ENCODE measurements at regions not wholly inside any gene's neighbourhood (a gene's known extent, or its start where the extent isn't known, plus 50 kb on each side); places are given as distances from the start of the nearest gene placed in this dataset.
"Not testable (repeated sequence)": the region's sequence is repeated elsewhere in the genome, so short reads cannot be mapped to it uniquely, and the experiment has no call there.

- not testable (repeated sequence) for DNase-seq (ENCODE audit: low read depth)
Observed at GRCh38 chr5:119299242-119299614, 56.6 kb upstream of the TNFAIP8 start.

- DNase-seq (ENCODE audit: low read depth), result peak; percentile 75
Observed at GRCh38 chr5:119299615-119300310, 56.1 kb upstream of the TNFAIP8 start.

GRCh38 chr5:119300311-119300670 is 55.5 kb upstream of the TNFAIP8 start:
- DNase-seq (ENCODE audit: low read depth), result no peak

DNA sequence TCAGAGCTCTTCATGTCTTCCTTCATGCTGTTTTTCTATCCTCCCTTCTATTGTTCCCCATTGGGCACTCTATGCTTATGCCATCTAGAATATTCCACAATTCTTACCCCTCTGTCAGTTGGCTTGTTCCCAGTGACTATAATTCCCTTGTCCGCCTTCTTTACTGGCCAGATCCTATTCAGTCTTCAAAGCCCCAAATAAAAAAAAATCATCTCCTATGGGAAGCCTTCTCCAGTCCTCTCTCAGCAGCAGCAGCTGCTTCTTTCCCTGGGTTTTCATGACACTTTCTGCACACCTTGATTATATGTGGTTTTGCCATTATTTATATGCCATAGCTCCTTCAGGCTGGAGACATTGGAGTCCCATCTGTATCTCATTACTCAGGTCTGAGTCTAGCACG is 54.6 kb upstream of the TNFAIP8 start:
- no peak for DNase-seq (ENCODE audit: low read depth)

- DNase-seq (ENCODE audit: low read depth), result no peak
Observed at GRCh38 chr5:119301906-119302305, 53.9 kb upstream of the TNFAIP8 start.

DNA sequence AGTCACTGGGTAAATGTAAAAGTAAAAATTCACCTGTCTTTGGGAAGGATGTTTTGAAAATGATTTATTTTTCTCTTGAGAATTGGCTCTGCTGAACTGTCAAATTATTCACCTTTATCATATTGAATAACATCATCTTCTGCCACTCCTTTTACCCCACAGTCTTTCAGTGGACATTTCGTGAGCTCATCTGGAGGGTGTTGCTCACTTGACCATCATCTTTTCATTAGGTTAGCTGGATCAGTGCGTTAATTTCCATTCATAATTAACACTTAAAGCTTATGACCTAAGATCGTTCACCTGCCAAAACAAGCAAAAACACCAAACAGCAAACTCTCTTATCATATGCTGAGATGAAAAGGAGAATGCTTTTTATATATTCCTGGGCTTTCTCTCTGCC is 53.4 kb upstream of the TNFAIP8 start:
- DNase-seq (ENCODE audit: low read depth), result no peak

DNA sequence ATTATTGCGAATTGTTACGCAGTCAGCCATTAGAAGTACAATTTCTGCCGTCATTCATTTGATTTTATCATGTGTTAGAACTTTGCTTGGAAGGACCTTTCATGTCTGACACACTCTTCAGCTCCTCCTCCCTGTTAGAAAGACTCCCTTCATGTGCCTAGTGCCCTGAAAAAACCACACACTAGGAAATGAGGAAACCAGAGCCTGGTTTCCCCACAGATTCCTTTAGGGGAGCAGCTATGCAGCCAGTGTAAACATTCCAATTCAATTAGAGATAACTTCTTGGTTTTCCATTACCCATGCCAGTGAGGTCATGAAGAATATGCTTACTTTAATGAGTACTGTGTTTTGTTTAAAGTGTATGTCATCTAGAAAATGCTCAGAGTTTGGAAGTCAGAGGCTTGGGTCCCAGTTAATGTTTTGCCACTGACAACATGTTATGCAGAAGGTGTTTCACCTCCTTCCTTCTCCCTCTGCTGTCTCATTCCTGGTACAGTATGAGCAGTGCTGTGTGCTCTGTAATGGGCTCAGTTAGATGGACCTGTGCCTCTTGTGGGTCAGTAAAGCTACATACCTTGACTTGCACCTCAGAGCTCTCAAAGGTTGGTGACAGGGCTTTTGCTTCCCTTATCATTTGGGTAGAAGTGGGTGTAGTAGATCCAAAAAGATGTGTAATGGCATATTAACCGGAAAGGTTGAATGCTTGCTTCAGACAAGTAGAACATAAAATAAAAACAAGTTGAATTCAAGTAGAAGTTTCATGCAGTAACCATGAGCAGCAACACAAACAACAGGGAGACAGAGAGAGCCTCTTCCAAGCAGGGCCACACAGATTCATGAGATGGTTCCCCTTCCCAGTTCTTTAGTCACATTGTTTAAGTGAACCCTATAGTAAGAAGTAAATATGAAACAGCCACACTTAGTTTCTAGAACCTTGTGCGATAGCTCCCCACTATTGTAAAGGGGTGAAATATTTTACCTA is 52.6 kb upstream of the TNFAIP8 start:
- DNase-seq (ENCODE audit: low read depth), result no peak

DNA sequence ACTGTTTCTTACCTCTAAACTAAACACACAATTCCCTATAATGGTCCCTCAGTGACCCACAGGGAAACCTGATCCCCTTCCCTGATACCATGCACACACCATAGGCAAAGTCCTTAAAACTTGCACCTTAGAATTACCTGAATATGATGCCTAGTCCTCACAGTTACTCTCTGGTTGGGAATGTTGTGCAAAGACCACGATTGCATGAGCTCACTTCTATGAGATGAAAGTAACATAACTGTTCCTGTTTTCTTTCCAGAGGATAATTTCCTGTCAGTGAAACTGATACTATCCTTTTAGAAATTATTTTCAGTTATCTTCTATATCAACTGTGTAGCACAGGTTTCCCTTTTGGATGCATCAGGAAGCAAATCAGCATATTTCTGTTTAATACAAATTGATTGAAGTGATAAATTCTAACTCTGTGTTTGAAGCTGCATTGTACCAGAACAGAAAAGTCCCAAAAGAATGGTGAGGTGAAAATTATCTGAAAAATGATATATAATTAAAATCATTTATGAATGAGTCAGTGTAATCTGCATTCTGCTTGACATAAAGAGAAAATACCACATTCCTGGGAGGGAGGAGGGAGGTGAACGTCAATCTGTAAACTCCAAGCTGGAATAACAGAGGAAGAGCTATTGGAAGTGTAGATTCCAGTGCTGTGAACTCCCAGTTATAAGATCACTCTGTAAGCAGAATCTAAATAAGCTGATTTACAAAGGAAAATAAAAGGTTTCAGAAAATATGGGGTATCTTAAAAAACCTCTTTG is 51.2 kb upstream of the TNFAIP8 start:
- DNase-seq (ENCODE audit: low read depth), result no peak
